Stimulated activated CD4-positive, alpha-beta T cell treated with anti-CD3 and anti-CD28 coated beads, Interleukin-12 subunit alpha, Interleukin-12 subunit beta, amount 100 ng/mL, for 4 hours (primary cell): ENCODE measurements at regions not wholly inside any gene's neighbourhood (a gene's known extent, or its start where the extent isn't known, plus 50 kb on each side); places are given as distances from the start of the nearest gene placed in this dataset.

Experiments used
- DNase-seq: peaks from one replicate; pipeline ENCODE4 v3.0.0-alpha.2; 2020

- no peak for DNase-seq
These were observed 74.5 kb upstream of the APC start for GRCh38 chr5:112663146-112663545.

DNA sequence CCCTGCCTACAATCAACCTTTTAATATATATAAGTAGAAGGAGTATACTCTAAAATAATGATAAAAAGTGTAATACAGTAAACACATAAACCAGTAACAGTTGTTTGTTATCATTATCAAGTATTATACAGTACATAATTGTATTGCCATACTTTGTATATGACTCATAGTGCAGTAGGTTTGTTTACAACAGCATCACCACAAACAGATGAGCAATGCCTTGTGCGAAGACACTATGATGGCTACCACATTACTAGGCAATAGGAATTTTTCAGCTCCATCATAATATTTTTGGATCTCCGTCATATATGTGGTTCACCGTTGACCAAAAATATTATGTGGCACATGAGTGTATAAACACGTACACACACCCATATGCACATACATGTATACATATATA lies 69.7 kb upstream of the APC start:
- DNase-seq = no peak

GRCh38 chr5:112668911-112669310 lies 68.8 kb upstream of the APC start:
- no peak for DNase-seq

DNA sequence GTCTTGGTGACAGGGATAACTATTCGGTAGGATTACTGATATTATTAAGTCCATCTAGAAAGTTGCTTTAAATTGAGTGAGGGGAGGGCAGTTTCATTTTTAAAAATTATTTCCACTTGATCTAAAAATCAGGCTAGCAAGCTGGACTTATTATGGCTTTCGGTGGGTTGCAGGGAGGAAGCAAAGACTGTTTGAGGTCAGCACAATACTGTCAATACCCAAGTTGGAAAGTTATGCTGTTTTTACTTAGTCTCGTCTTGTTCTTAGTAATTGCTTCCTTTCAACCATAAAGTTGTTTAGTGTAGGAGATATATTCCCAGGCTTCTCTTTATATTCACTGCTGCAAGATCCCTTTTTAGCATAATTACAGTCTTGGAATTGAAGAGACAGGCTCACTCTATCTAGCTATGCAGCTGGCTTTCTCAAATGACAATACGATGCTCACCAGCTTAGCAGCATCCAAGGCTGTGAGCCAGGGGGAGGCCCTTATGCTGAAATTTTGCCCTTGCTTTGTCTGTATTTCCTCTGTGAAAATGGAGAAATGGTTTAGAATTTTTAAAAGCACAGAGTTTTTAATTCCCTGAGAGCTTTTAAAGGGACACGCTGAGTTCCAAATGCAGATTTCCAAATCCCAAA lies 68.2 kb upstream of the APC start:
- DNase-seq = no peak

- no peak for DNase-seq
These were observed 66.0 kb upstream of the APC start for GRCh38 chr5:112671687-112672086.

DNA sequence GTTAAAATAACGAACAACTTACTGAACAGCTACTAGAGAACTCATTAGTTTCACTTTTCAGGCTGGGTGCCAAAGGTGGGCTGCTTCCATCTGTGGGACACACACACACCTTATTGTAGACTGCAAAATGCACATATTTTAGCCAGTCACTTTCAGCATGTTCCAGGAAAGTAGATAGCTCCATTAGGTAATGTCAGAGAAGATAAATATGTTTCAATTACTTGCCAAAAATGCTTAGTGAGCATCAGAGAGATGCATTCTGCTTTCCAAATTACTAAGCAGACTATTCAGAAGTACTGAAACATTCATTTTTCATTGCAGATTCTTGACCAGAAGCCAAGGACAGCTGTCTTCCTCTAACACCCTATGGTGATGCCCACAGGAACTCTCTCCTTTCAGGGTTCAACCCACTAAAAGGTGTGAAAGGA lies 56.2 kb upstream of the APC start:
- no peak for DNase-seq

DNA sequence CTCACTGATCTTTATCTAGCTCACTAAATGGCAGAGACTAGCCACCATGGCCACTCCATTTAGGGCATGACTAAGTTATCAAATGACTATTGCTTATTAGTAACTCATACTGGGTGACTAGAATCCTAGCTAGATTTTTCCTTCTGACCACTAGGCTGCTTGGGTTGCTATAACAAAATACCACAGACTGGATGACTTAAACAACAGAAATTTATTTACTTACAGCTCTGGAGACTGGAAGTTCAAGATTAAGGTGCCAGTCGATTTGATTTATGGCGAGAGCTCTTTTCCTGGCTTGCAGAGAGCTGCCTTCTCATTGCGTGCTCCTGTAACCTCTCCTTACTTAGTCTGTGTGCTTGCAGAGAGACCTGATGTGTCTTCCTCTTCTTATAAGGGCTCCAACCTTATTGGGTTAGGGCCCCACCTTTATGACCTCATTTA lies 55.0 kb upstream of the APC start:
- no peak for DNase-seq

DNA sequence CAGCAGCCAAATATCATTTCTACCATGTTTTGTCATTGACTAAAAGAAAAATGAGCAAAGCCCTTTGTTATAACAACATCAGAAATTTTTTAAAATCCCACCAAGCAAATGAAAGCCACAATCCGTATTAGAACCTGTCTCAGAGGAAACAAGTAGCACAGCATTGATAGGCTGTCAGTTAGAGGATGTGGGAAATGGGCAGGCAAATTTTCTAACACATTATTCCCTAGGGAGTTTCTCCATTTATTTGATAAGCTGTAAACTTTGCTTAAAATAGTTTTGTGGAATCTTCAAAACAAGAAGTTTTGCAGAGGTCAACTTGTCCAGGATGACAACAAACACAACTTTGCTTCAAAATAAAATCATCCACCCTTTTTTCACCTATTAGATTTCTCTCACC lies 53.6 kb upstream of the APC start:
- no peak for DNase-seq

DNA sequence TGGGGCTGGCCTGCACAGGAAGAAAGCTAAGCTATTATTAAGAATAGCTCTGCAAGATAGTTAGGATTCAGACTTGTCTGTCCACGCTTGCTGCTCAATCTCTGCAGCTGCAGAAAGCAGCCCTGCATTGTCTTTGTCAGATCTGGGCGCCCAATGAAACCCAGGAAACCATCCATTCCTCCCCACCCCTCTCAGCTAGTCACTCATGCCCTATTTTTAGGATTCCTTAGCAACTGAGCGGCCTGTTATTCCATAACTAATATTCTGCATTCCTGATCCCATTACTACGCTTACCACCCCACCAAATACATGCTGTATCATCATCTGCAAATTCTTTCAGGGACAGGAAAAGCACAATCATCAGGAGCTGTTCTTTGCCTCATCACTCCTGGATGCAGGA lies 52.9 kb upstream of the APC start:
- no peak for DNase-seq

DNA sequence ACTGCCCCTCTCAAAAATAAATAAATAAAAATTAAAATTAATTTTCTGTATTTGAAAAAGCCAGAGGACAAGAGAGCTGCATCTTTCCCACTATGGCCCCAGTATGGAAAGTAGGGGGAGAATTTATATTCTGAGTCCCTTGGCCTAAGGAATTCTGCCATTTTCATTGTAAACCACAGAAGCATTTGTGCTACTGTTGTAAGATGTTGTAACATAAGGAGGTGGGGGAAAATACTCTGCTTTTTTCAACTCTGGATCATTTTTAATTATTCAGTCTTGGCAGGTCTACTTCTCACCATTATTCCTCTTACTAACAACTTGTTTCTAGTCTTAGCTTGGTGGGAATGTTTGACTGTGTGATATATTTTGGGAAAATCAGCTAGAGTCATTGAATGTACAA lies 52.3 kb upstream of the APC start:
- no peak for DNase-seq

DNA sequence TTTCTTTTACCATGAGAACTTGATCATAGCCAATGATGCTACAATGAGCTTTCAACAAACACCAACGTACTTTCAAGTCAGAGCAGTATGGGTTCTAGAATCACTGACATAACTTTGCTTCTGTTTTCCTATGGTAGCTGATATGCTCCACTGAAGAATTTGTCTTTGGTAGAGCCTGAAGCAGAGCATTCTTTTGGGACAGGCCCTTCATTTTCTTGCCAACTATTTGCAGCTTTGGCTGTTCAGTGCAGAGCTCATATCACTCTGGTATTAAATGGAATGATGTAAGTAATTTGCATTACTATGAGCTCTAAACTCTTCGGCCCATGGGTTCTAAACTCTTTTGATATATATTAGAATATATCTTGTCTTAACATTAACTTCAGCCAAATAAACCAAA lies 51.8 kb upstream of the APC start:
- DNase-seq = no peak

- no peak for DNase-seq
These were observed 51.0 kb upstream of the APC start for GRCh38 chr5:112686675-112687074.

DNA sequence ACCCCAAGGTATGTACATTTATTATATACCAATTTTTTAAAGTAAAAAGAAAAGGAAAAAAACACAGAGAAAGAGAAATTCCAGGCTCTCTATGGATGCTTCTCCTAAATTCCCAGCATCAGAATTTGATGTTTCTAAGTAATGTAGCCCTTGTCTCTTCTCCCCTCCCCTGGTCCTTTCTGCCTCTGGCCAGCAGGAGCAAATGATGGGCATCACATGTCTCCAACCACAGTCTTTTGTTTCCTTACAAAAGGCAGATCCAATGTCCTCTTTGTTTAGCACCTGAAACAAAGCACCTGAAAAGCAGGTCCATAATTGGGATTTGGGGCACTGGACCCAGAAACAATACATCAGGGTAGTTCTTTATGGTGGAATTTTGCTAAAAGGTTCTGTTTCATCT lies 50.4 kb upstream of the APC start:
- DNase-seq = no peak
